ENCODE measurements at regions not wholly inside any gene's neighbourhood (a gene's known extent, or its start where the extent isn't known, plus 50 kb on each side); places are given as distances from the start of the nearest gene placed in this dataset.

- DNase-seq (ENCODE audit: low read depth in 3 of 3, low spot score in 2 of 3): no peak
Measured at GRCh38 chr4:153940916-153941315, 152.0 kb upstream of the SFRP2 start.

- DNase-seq (ENCODE audit: low read depth in 3 of 3, low spot score in 2 of 3): no peak
Measured at GRCh38 chr4:153939570-153939969, 150.7 kb upstream of the SFRP2 start.

GRCh38 chr4:153938994-153939393 lies 150.1 kb upstream of the SFRP2 start:
- DNase-seq (ENCODE audit: low read depth in 3 of 3, low spot score in 2 of 3): no peak

- no peak for DNase-seq (ENCODE audit: low read depth in 3 of 3, low spot score in 2 of 3)
Measured at GRCh38 chr4:153937289-153937688, 148.4 kb upstream of the SFRP2 start.

- DNase-seq (ENCODE audit: low read depth in 3 of 3, low spot score in 2 of 3): no peak
Measured at GRCh38 chr4:153936121-153936520, 147.2 kb upstream of the SFRP2 start.

GRCh38 chr4:153934688-153935017 lies 145.8 kb upstream of the SFRP2 start:
- no peak for DNase-seq (ENCODE audit: low read depth in 3 of 3, low spot score in 2 of 3)

GRCh38 chr4:153933915-153934687 lies 145.2 kb upstream of the SFRP2 start:
- no peak for DNase-seq (ENCODE audit: low read depth in 3 of 3, low spot score in 2 of 3)

- no peak for DNase-seq (ENCODE audit: low read depth in 3 of 3, low spot score in 2 of 3)
Measured at GRCh38 chr4:153931804-153932203, 142.9 kb upstream of the SFRP2 start.

- DNase-seq (ENCODE audit: low read depth in 3 of 3, low spot score in 2 of 3): no peak
Measured at GRCh38 chr4:153929675-153930074, 140.8 kb upstream of the SFRP2 start.

- no peak for DNase-seq (ENCODE audit: low read depth in 3 of 3, low spot score in 2 of 3)
Measured at GRCh38 chr4:153927451-153927850, 138.6 kb upstream of the SFRP2 start.

- no peak for DNase-seq (ENCODE audit: low read depth in 3 of 3, low spot score in 2 of 3)
Measured at GRCh38 chr4:153922148-153922547, 133.3 kb upstream of the SFRP2 start.

- no peak for DNase-seq (ENCODE audit: low read depth in 3 of 3, low spot score in 2 of 3)
Measured at GRCh38 chr4:153919667-153920066, 130.8 kb upstream of the SFRP2 start.

GRCh38 chr4:153916273-153916755 lies 127.4 kb upstream of the SFRP2 start:
- DNase-seq (ENCODE audit: low read depth in 3 of 3, low spot score in 2 of 3): no peak

GRCh38 chr4:153912301-153912700 lies 123.4 kb upstream of the SFRP2 start:
- no peak for DNase-seq (ENCODE audit: low read depth in 3 of 3, low spot score in 2 of 3)

GRCh38 chr4:153909672-153910071 lies 120.8 kb upstream of the SFRP2 start:
- DNase-seq (ENCODE audit: low read depth in 3 of 3, low spot score in 2 of 3): no peak

GRCh38 chr4:153906231-153906630 lies 117.3 kb upstream of the SFRP2 start:
- DNase-seq (ENCODE audit: low read depth in 3 of 3, low spot score in 2 of 3): no peak

- DNase-seq (ENCODE audit: low read depth in 3 of 3, low spot score in 2 of 3): no peak
Measured at GRCh38 chr4:153905231-153905630, 116.3 kb upstream of the SFRP2 start.

- no peak for DNase-seq (ENCODE audit: low read depth in 3 of 3, low spot score in 2 of 3)
Measured at GRCh38 chr4:153904011-153904410, 115.1 kb upstream of the SFRP2 start.

- DNase-seq (ENCODE audit: low read depth in 3 of 3, low spot score in 2 of 3): no peak
Measured at GRCh38 chr4:153901220-153901619, 112.3 kb upstream of the SFRP2 start.

- DNase-seq (ENCODE audit: low read depth in 3 of 3, low spot score in 2 of 3): no peak
Measured at GRCh38 chr4:153900426-153900825, 111.5 kb upstream of the SFRP2 start.

- no peak for DNase-seq (ENCODE audit: low read depth in 3 of 3, low spot score in 2 of 3)
Measured at GRCh38 chr4:153890761-153891160, 101.9 kb upstream of the SFRP2 start.

GRCh38 chr4:153887217-153887616 lies 98.3 kb upstream of the SFRP2 start:
- DNase-seq (ENCODE audit: low read depth in 3 of 3, low spot score in 2 of 3): no peak

GRCh38 chr4:153884325-153884724 lies 95.4 kb upstream of the SFRP2 start:
- DNase-seq (ENCODE audit: low read depth in 3 of 3, low spot score in 2 of 3): no peak
